ENCODE measurements at regions not wholly inside any gene's neighbourhood (a gene's known extent, or its start where the extent isn't known, plus 50 kb on each side); places are given as distances from the start of the nearest gene placed in this dataset.

GRCh38 chr6:113361014-113361645 is 496.0 kb upstream of the MARCKS start:
- Mint-ChIP-seq H3K27ac (no peak overlapping the region), H3K9me3 (peaks cover 11% of the 10 kb centered on the region), H3K36me3 (no peaks in the 10 kb centered on the region), H3K27me3 (no peaks in the 10 kb centered on the region), H3K4me3 (no peak overlapping the region), H3K4me1 (ENCODE audit: unreplicated experiment) (peaks cover 37% of the 10 kb centered on the region)
- TF ChIP-seq CTCF (conservative IDR thresholded peaks at IDR 0.05) = no peak
- no peak for DNase-seq (ENCODE audit: extremely low spot score, unreplicated experiment)

GRCh38 chr6:113362301-113363047 is 494.7 kb upstream of the MARCKS start:
- H3K4me1 Mint-ChIP-seq (ENCODE audit: unreplicated experiment) = peaks cover 33% of the 10 kb centered on the region
- no peak overlapping the region for H3K27ac Mint-ChIP-seq
- DNase-seq (ENCODE audit: extremely low spot score, unreplicated experiment) = no peak

GRCh38 chr6:113363048-113363798 is 493.9 kb upstream of the MARCKS start:
- H3K4me1 Mint-ChIP-seq (ENCODE audit: unreplicated experiment) = peaks cover 33% of the 10 kb centered on the region
- H3K9me3 Mint-ChIP-seq = peaks cover 7% of the 10 kb centered on the region
- TF ChIP-seq CTCF (conservative IDR thresholded peaks at IDR 0.05) = no peak
- DNase-seq (ENCODE audit: extremely low spot score, unreplicated experiment) = no peak
- no peaks in the 10 kb centered on the region for H3K27me3 Mint-ChIP-seq
- H3K36me3 Mint-ChIP-seq = no peaks in the 10 kb centered on the region
- H3K27ac Mint-ChIP-seq = no peak overlapping the region
- H3K4me3 Mint-ChIP-seq = no peak overlapping the region

More at GRCh38 chr6:113362301-113363047, 494.7 kb upstream of the MARCKS start:
- no peaks in the 10 kb centered on the region for H3K36me3 Mint-ChIP-seq
- H3K27me3 Mint-ChIP-seq = no peaks in the 10 kb centered on the region
- no peak overlapping the region for H3K4me3 Mint-ChIP-seq
- TF ChIP-seq CTCF (conservative IDR thresholded peaks at IDR 0.05) = no peak
- peaks cover 7% of the 10 kb centered on the region for H3K9me3 Mint-ChIP-seq

- Mint-ChIP-seq H3K27me3 (no peaks in the 10 kb centered on the region), H3K4me1 (ENCODE audit: unreplicated experiment) (peaks cover 33% of the 10 kb centered on the region), H3K36me3 (no peaks in the 10 kb centered on the region), H3K4me3 (no peak overlapping the region), H3K27ac (no peak overlapping the region), H3K9me3 (peaks cover 7% of the 10 kb centered on the region)
- DNase-seq (ENCODE audit: extremely low spot score, unreplicated experiment) = no peak
- no peak for TF ChIP-seq CTCF (conservative IDR thresholded peaks at IDR 0.05)
These were observed 493.3 kb upstream of the MARCKS start for GRCh38 chr6:113363866-113364265.

GRCh38 chr6:113364766-113365165 is 492.4 kb upstream of the MARCKS start:
- H3K27me3 Mint-ChIP-seq = no peaks in the 10 kb centered on the region
- H3K27ac Mint-ChIP-seq = no peak overlapping the region
- no peaks in the 10 kb centered on the region for H3K36me3 Mint-ChIP-seq
- no peak for DNase-seq (ENCODE audit: extremely low spot score, unreplicated experiment)
- peaks cover 29% of the 10 kb centered on the region for H3K4me1 Mint-ChIP-seq (ENCODE audit: unreplicated experiment)
- no peak overlapping the region for H3K4me3 Mint-ChIP-seq
- peaks cover 7% of the 10 kb centered on the region for H3K9me3 Mint-ChIP-seq
- TF ChIP-seq CTCF (conservative IDR thresholded peaks at IDR 0.05) = no peak
